ENCODE measurements at regions not wholly inside any gene's neighbourhood (a gene's known extent, or its start where the extent isn't known, plus 50 kb on each side); places are given as distances from the start of the nearest gene placed in this dataset.

- Histone ChIP-seq H3K27me3 (no peaks in the 10 kb centered on the region), H3K36me3 (no peaks in the 10 kb centered on the region), H3K9me3 (no peaks in the 10 kb centered on the region), H3K4me3 (no peak overlapping the region), H3K4me1 (no peaks in the 10 kb centered on the region), H3K27ac (no peak overlapping the region)
- no peak for TF ChIP-seq CTCF (IDR thresholded peaks at IDR 0.05)
- no peak for DNase-seq
- intact Hi-C loops (cut with DNase I; ENCODE audit: low total_unique reads), result no loop called here
These were observed 303.5 kb upstream of the ANO3 start for GRCh38 chr11:26028393-26028911.

- no peaks in the 10 kb centered on the region for H3K36me3 ChIP-seq
- TF ChIP-seq CTCF (IDR thresholded peaks at IDR 0.05), result no peak
- DNase-seq, result no peak
- H3K9me3 ChIP-seq, result no peaks in the 10 kb centered on the region
- H3K4me3 ChIP-seq, result no peak overlapping the region
- no peak overlapping the region for H3K27ac ChIP-seq
- H3K27me3 ChIP-seq, result no peaks in the 10 kb centered on the region
- H3K4me1 ChIP-seq, result no peaks in the 10 kb centered on the region
- intact Hi-C loops (cut with DNase I; ENCODE audit: low total_unique reads), result no loop called here
These were observed 301.5 kb upstream of the ANO3 start for GRCh38 chr11:26030399-26030798.

- no peak overlapping the region for H3K4me3 ChIP-seq
- no peaks in the 10 kb centered on the region for H3K4me1 ChIP-seq
- no peak for DNase-seq
- no peaks in the 10 kb centered on the region for H3K36me3 ChIP-seq
- H3K9me3 ChIP-seq, result no peaks in the 10 kb centered on the region
- TF ChIP-seq CTCF (IDR thresholded peaks at IDR 0.05), result no peak
- H3K27me3 ChIP-seq, result no peaks in the 10 kb centered on the region
- H3K27ac ChIP-seq, result no peak overlapping the region
- intact Hi-C loops (cut with DNase I; ENCODE audit: low total_unique reads), result no loop called here
These were observed 299.7 kb upstream of the ANO3 start for GRCh38 chr11:26032241-26032640.

- Histone ChIP-seq H3K9me3 (no peaks in the 10 kb centered on the region), H3K36me3 (no peaks in the 10 kb centered on the region), H3K27me3 (no peaks in the 10 kb centered on the region), H3K4me3 (no peak overlapping the region), H3K4me1 (no peaks in the 10 kb centered on the region), H3K27ac (no peak overlapping the region)
- no peak for DNase-seq
- intact Hi-C loops (cut with DNase I; ENCODE audit: low total_unique reads), result no loop called here
- no peak for TF ChIP-seq CTCF (IDR thresholded peaks at IDR 0.05)
These were observed 296.2 kb upstream of the ANO3 start for GRCh38 chr11:26035696-26036095.

- H3K36me3 ChIP-seq, result no peaks in the 10 kb centered on the region
- intact Hi-C loops (cut with DNase I; ENCODE audit: low total_unique reads), result no loop called here
- H3K27ac ChIP-seq, result no peak overlapping the region
- no peaks in the 10 kb centered on the region for H3K27me3 ChIP-seq
- H3K4me1 ChIP-seq, result no peaks in the 10 kb centered on the region
- H3K9me3 ChIP-seq, result no peaks in the 10 kb centered on the region
- no peak overlapping the region for H3K4me3 ChIP-seq
- TF ChIP-seq CTCF (IDR thresholded peaks at IDR 0.05), result no peak
- no peak for DNase-seq
These were observed 294.2 kb upstream of the ANO3 start for GRCh38 chr11:26037716-26038115.

GRCh38 chr11:26040339-26040738, 291.6 kb upstream of the ANO3 start:
- Histone ChIP-seq H3K27me3 (no peaks in the 10 kb centered on the region), H3K4me1 (no peaks in the 10 kb centered on the region), H3K36me3 (no peaks in the 10 kb centered on the region), H3K4me3 (no peak overlapping the region), H3K9me3 (no peaks in the 10 kb centered on the region), H3K27ac (no peak overlapping the region)
- no peak for TF ChIP-seq CTCF (IDR thresholded peaks at IDR 0.05)
- intact Hi-C loops (cut with DNase I; ENCODE audit: low total_unique reads), result no loop called here
- DNase-seq, result no peak
